Caco-2 (cell line): ENCODE measurements at regions not wholly inside any gene's neighbourhood (a gene's known extent, or its start where the extent isn't known, plus 50 kb on each side); places are given as distances from the start of the nearest gene placed in this dataset.
"Not testable (repeated sequence)": the region's sequence is repeated elsewhere in the genome, so short reads cannot be mapped to it uniquely, and the experiment has no call there.

Experiments used
- BruUV-seq: library from RNA; stranded (reverse); fragments of 400-500 nt; replicated peaks from 2 replicates; lab custom pipeline; 2021; lab: Mats Ljungman, UMichigan
- CTCF ChIA-PET: fragments of 300-600 bp; sonication (Branson Sonifier 250); formaldehyde crosslinking; loops from one replicate; lab custom pipeline; 2022; ENCODE audit warnings: antibody characterized with exemption; lab: Charles Lee
- POLR2A ChIA-PET: fragments of 300-600 bp; sonication (Branson Sonifier 250); formaldehyde crosslinking; loops from one replicate; lab custom pipeline; 2022; ENCODE audit warnings: antibody characterized with exemption; lab: Charles Lee
- DNase-seq, 2 experiments: peaks; one replicate each; pipeline versions ENCODE4 v3.0.0 to v3.0.0-alpha.2; 2020 to 2022
- H3K27me3 ChIP-seq: replicated peaks from 2 replicates; pipeline ENCODE4 v1.6.0; 2011; ENCODE audit warnings: low read length; ENCODE audit not compliant: control insufficient read depth, insufficient read depth
- H3K36me3 ChIP-seq: 2 replicates; pipeline ENCODE4 v1.5.1; 2011; ENCODE audit warnings: low read length; ENCODE audit not compliant: control insufficient read depth, insufficient read depth
- H3K4me1 ChIP-seq: fragments of 250-450 bp; sonication (Bioruptor Pico); 2 replicates; pipeline ENCODE4 v1.5.1; 2020; ENCODE audit warnings: mild to moderate bottlenecking
- H3K4me3 ChIP-seq: 2 replicates; pipeline ENCODE4 v1.5.1; 2011; ENCODE audit warnings: low read depth, mild to moderate bottlenecking, control low read depth, low read length
- H3K9me3 ChIP-seq: fragments of 250-450 bp; sonication (Bioruptor Pico); 2 replicates; pipeline ENCODE4 v1.5.1; 2020; ENCODE audit warnings: mild to moderate bottlenecking, moderate library complexity
- H3K27ac Mint-ChIP-seq: one replicate; pipeline ENCODE4 v1.8.0; 2022; ENCODE audit warnings: mixed read lengths; ENCODE audit not compliant: unreplicated experiment
- H3K27me3 Mint-ChIP-seq: one replicate; pipeline ENCODE4 v1.8.0; 2022; ENCODE audit warnings: mixed read lengths; ENCODE audit not compliant: insufficient read depth, unreplicated experiment
- H3K36me3 Mint-ChIP-seq: one replicate; pipeline ENCODE4 v1.8.0; 2022; ENCODE audit warnings: mild to moderate bottlenecking, mixed read lengths; ENCODE audit not compliant: insufficient read depth, unreplicated experiment
- H3K4me1 Mint-ChIP-seq: one replicate; pipeline ENCODE4 v1.8.0; 2022; ENCODE audit warnings: low read depth, mixed read lengths; ENCODE audit not compliant: unreplicated experiment
- H3K4me3 Mint-ChIP-seq: one replicate; pipeline ENCODE4 v1.8.0; 2022; ENCODE audit warnings: mild to moderate bottlenecking, moderate library complexity, mixed read lengths; ENCODE audit not compliant: unreplicated experiment
- H3K9me3 Mint-ChIP-seq: one replicate; pipeline ENCODE4 v1.8.0; 2022; ENCODE audit warnings: mixed read lengths; ENCODE audit not compliant: unreplicated experiment
- intact Hi-C: fragments of 100-400 bp; cut with micrococcal nuclease; formaldehyde crosslinking; loops from one replicate; pipeline ENCODE4 v1.10.0; 2022; ENCODE audit not compliant: unreplicated experiment
- TF ChIP-seq, protein P1 (sequence below), 2 experiments: fragments of 200-600 bp in 1 of 2; IDR thresholded peaks; 1 replicate in 1 of 2; 2 replicates in 1 of 2; pipeline versions ENCODE4 v1.5.1 to v1.8.0; 2011 to 2022; ENCODE audit warnings: antibody characterized with exemption in 1 of 2, control low read depth in 1 of 2, inconsistent platforms in 1 of 2, low read depth in 1 of 2, low read length in 1 of 2, mild to moderate bottlenecking in 1 of 2, moderate library complexity in 1 of 2; ENCODE audit not compliant: insufficient read depth in 1 of 2, severe bottlenecking in 1 of 2, unreplicated experiment in 1 of 2

DNA sequence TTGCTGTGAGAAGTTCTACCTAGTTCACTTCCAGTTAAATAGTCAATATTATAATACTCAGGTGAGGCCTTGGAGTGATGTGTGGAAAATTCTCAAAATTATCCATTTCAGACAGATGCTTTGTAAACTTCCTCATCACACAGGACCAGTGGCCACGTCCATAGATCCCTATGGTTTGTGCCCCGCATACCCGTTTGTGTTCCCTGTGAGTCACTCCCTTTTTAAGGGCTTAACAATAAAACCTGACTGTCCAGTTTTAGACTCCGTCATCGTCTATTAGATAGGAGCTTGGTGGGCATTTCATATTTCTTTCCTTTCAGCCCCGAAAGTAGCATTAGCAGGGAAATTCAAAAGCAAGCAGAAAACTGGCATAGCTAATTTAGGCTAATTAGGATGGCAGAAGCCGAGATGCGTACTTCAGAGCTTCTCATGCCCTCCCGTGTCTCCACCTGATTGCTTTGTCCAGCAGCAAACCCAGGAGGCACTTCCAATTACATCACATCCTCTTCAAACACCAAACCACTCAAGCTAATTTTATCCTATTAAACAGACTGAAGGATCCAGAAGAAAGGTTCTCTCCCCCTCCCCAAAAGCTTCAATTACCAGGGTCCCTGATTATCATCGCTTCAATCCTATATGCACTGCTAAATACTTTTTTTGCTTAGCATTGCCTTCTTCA lies 186.6 kb upstream of the OTX2 start:
- Mint-ChIP-seq H3K4me1 (peaks cover 27% of the 10 kb centered on the region), H3K27ac (no peak overlapping the region), H3K36me3 (no peaks in the 10 kb centered on the region), H3K9me3 (no peaks in the 10 kb centered on the region), H3K27me3 (peaks cover 2% of the 10 kb centered on the region), H3K4me3 (no peak overlapping the region)
- Histone ChIP-seq H3K27me3 (no peaks in the 10 kb centered on the region), H3K36me3 (no peaks in the 10 kb centered on the region), H3K4me3 (no peak overlapping the region), H3K9me3 (no peaks in the 10 kb centered on the region), H3K4me1 (peaks cover 6% of the 10 kb centered on the region; the same call in 1 of the 2 replicates)
- TF ChIP-seq, protein P1, sequence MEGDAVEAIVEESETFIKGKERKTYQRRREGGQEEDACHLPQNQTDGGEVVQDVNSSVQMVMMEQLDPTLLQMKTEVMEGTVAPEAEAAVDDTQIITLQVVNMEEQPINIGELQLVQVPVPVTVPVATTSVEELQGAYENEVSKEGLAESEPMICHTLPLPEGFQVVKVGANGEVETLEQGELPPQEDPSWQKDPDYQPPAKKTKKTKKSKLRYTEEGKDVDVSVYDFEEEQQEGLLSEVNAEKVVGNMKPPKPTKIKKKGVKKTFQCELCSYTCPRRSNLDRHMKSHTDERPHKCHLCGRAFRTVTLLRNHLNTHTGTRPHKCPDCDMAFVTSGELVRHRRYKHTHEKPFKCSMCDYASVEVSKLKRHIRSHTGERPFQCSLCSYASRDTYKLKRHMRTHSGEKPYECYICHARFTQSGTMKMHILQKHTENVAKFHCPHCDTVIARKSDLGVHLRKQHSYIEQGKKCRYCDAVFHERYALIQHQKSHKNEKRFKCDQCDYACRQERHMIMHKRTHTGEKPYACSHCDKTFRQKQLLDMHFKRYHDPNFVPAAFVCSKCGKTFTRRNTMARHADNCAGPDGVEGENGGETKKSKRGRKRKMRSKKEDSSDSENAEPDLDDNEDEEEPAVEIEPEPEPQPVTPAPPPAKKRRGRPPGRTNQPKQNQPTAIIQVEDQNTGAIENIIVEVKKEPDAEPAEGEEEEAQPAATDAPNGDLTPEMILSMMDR (IDR thresholded peaks at IDR 0.05; ENCODE audit: insufficient read depth in 1 of 2, low read depth in 1 of 2, low read length in 1 of 2, severe bottlenecking in 1 of 2, unreplicated experiment in 1 of 2), result no peak
- POLR2A ChIA-PET, result no interaction called here
- intact Hi-C loops, result no loop called here
- CTCF ChIA-PET, result no interaction called here
- no peak for DNase-seq
- BruUV-seq, result no TSS peak

DNA sequence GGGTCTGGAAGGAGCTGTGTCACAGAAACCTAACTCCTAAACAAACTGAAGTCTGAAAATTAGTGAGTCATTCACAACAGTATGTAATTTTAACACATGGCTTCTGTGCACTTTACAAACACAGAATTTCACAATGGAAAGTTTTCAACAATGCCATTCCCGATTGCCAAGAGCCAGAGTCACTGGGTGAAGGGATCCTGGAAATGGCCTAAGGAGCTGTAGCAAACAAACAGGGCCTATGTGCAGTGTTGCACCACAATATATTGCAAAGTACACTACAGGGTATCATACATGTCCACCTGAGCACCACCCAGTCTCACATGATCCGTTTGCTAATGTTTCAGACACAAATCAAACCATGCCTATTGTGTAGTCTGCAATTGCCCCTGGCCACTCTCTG lies 184.7 kb upstream of the OTX2 start:
- no peaks in the 10 kb centered on the region for H3K27me3 ChIP-seq
- peaks cover 6% of the 10 kb centered on the region; the same call in 1 of the 2 replicates for H3K4me1 ChIP-seq
- Mint-ChIP-seq H3K4me1 (peaks cover 20% of the 10 kb centered on the region), H3K4me3 (no peak overlapping the region), H3K36me3 (no peaks in the 10 kb centered on the region), H3K9me3 (no peaks in the 10 kb centered on the region), H3K27me3 (peaks cover 2% of the 10 kb centered on the region), H3K27ac (no peak overlapping the region)
- H3K36me3 ChIP-seq, result no peaks in the 10 kb centered on the region
- CTCF ChIA-PET, result no interaction called here
- intact Hi-C loops, result no loop called here
- H3K4me3 ChIP-seq, result no peak overlapping the region
- TF ChIP-seq, protein P1 (IDR thresholded peaks at IDR 0.05; ENCODE audit: insufficient read depth in 1 of 2, low read depth in 1 of 2, low read length in 1 of 2, severe bottlenecking in 1 of 2, unreplicated experiment in 1 of 2), result no peak
- H3K9me3 ChIP-seq, result no peaks in the 10 kb centered on the region
- DNase-seq, result no peak
- no TSS peak for BruUV-seq
- POLR2A ChIA-PET, result no interaction called here

DNA sequence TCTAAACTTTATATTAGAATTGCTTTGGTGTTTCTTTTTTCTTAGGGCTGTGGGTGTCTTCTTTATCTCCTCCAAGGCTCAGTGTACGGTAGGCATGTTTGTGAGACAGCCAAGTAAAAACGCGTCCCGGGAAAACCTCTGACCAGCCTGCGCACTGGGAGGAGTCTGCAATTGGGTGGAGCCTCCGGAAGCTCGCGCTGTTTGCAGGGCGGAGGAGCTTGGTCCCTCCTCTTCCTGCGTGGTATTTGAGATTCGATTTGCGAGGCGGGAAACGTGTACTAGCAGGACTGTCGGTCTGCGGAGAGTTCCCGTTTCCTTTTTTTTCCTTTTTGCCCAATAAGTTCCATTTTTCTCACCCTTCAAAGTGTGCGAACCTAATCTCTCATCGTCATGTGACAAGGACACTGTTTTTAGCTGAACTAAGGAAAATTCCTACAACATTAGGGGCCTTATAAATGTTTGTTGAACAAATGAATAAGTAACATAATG lies 182.1 kb upstream of the OTX2 start:
- ChIA-PET POLR2A (no interaction called here), CTCF (no interaction called here)
- TF ChIP-seq, protein P1 (IDR thresholded peaks at IDR 0.05; ENCODE audit: insufficient read depth in 1 of 2, low read depth in 1 of 2, low read length in 1 of 2, severe bottlenecking in 1 of 2, unreplicated experiment in 1 of 2), result no peak
- Mint-ChIP-seq H3K4me1 (peaks cover 9% of the 10 kb centered on the region), H3K36me3 (no peaks in the 10 kb centered on the region), H3K27ac (no peak overlapping the region), H3K4me3 (no peak overlapping the region), H3K27me3 (no peaks in the 10 kb centered on the region), H3K9me3 (no peaks in the 10 kb centered on the region)
- 0 out of 2 replicates have a peak, but pooled peaks cover under 1% of the 10 kb centered on the region for H3K9me3 ChIP-seq
- H3K4me3 ChIP-seq, result no peak overlapping the region
- H3K36me3 ChIP-seq, result no peaks in the 10 kb centered on the region
- no peak for DNase-seq
- intact Hi-C loops, result no loop called here
- BruUV-seq, result no TSS peak
- no peaks in the 10 kb centered on the region; the same call in 1 of the 2 replicates for H3K4me1 ChIP-seq
- no peaks in the 10 kb centered on the region for H3K27me3 ChIP-seq

DNA sequence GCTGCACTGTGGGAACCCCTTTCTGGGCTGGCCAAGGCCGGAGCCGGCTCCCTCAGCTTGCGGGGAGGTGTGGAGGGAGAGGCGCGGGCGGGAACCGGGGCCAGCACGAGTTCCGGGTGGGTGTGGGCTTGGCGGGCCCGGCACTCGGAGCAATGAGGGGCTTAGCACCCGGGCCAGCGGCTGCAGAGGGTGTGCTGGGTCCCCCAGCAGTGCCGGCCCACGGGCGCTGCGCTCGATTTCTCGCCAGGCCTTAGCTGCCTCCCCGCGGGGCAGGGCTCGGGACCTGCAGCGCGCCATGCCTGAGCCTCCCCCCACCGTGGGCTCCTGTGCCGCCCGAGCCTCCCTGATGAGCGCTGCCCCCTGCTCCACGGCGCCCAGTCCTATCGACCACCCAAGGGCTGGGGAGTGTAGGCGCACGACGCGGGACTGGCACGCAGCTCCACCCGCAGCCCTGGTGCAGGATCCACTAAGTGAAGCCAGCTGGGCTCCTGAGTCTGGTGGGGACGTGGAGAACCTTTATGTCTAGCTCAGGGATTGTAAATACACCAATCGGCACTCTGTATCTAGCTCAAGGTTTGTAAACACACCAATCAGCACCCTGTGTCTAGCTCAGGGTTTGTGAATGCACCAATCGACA lies 180.8 kb upstream of the OTX2 start:
- H3K4me3 Mint-ChIP-seq, CTCF ChIA-PET, H3K27me3 Mint-ChIP-seq, H3K36me3 ChIP-seq, H3K4me1 ChIP-seq, H3K4me1 Mint-ChIP-seq, H3K9me3 ChIP-seq, H3K4me3 ChIP-seq, H3K36me3 Mint-ChIP-seq, H3K27ac Mint-ChIP-seq, H3K27me3 ChIP-seq, intact Hi-C loops, POLR2A ChIA-PET, BruUV-seq, DNase-seq, H3K9me3 Mint-ChIP-seq: not testable (repeated sequence)
